Upper lobe of left lung (tissue), 4 donors: ENCODE measurements at regions not wholly inside any gene's neighbourhood (a gene's known extent, or its start where the extent isn't known, plus 50 kb on each side); places are given as distances from the start of the nearest gene placed in this dataset.

Source experiments
- CTCF ChIP-seq, 6 experiments: fragments of 450-650 bp in 4 of 6; fragments of 200-600 bp in 2 of 6; sonication (generic) in 2 of 6; IDR thresholded peaks; one replicate each; pipeline ENCODE4 v1.5.1; 2016 to 2019; ENCODE audit warnings: antibody characterized with exemption in 6 of 6
- POLR2A ChIP-seq, 4 donors: fragments of 450-650 bp; IDR thresholded peaks; one replicate each; pipeline ENCODE4 v1.5.1; 2016 to 2017; ENCODE audit warnings: antibody characterized with exemption in 4 of 4, mild to moderate bottlenecking in 2 of 4
- POLR2AphosphoS5 ChIP-seq, 2 donors: sonication (generic); formaldehyde crosslinking; IDR thresholded peaks; one replicate each; pipeline ENCODE4 v1.5.1; 2017; ENCODE audit warnings: antibody characterized with exemption in 2 of 2

- no peak for TF ChIP-seq POLR2A (IDR thresholded peaks at IDR 0.05)
- no peak for TF ChIP-seq CTCF (IDR thresholded peaks at IDR 0.05)
- no peak for TF ChIP-seq POLR2AphosphoS5 (IDR thresholded peaks at IDR 0.05)
Observed at GRCh38 chr3:23752126-23752525, 53.6 kb upstream of the UBE2E1 start.
